ENCODE measurements at regions not wholly inside any gene's neighbourhood (a gene's known extent, or its start where the extent isn't known, plus 50 kb on each side); places are given as distances from the start of the nearest gene placed in this dataset.
A peak's percentile ranks its signal among the peaks of the same experiment; 100 is the strongest.

DNA sequence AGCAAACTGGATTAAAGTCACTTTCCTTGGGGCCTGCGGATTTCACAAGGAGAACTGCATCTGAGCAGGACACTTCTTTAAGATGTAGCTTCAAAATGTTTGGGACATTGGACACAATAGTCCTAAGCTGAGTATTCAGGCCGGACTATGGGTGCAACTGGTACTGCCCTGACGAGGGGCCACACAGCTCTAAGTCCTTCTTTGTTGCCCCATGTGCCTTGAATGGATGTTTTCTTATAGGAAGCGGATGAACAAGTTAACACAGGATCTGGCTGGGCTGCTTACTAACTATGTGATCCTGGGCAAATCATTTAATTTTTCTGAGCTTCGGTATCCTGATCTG is 147.8 kb upstream of the KLF14 start:
- Histone ChIP-seq H4K20me1 (peaks cover 46 to 100% (median 96%) of the 10 kb centered on the region in 11 experiments), H3K9ac (peak overlapping the region in 1 of 11 experiments; percentile 7; a peak in 1 of 22 replicates), H3K36me3 (peaks cover 81 to 100% (median 100%) of the 10 kb centered on the region in 11 experiments), H3K27ac (no peak overlapping the region), H3K4me3 (no peak overlapping the region), H3K4me2 (peak overlapping the region in 1 of 11 experiments; percentile 10; a peak in 2 of 22 replicates), H3K27me3 (no peaks in the 10 kb centered on the region), H3K4me1 (peaks cover 5 to 24% (median 17%) of the 10 kb centered on the region in 10 experiments; a peak in 9 of 20 replicates), H3K9me3 (replicated peaks in 1 of 11) (no peaks in the 10 kb centered on the region)
- TF ChIP-seq Cebpa-rat (IDR thresholded peaks at IDR 0.05): no peak

- H3K27ac ChIP-seq: no peak overlapping the region
- peak overlapping the region in 1 of 11 experiments; percentile 10; a peak in 1 of 22 replicates for H3K4me2 ChIP-seq
- no peak overlapping the region for H3K9ac ChIP-seq
- peaks cover 80 to 100% (median 100%) of the 10 kb centered on the region in 11 experiments for H3K36me3 ChIP-seq
- no peaks in the 10 kb centered on the region for H3K9me3 ChIP-seq (replicated peaks in 1 of 11)
- H3K4me1 ChIP-seq: peaks cover 8 to 28% (median 21%) of the 10 kb centered on the region in 10 experiments; a peak in 19 of 20 replicates
- no peak overlapping the region for H3K4me3 ChIP-seq
- no peaks in the 10 kb centered on the region for H3K27me3 ChIP-seq
- peaks cover 52 to 100% (median 96%) of the 10 kb centered on the region in 11 experiments for H4K20me1 ChIP-seq
- TF ChIP-seq Cebpa-rat (IDR thresholded peaks at IDR 0.05): no peak
These were observed 148.4 kb upstream of the KLF14 start for GRCh38 chr7:130882396-130882795.

- Histone ChIP-seq H3K9me3 (replicated peaks in 1 of 11) (no peaks in the 10 kb centered on the region), H3K27ac (peak overlapping the region in 1 of 11 experiments; percentile 18; a peak in 1 of 22 replicates), H3K4me3 (no peak overlapping the region), H3K36me3 (peaks cover 84 to 100% (median 100%) of the 10 kb centered on the region in 11 experiments), H3K4me2 (no peak overlapping the region), H4K20me1 (peaks cover 68 to 100% (median 98%) of the 10 kb centered on the region in 11 experiments), H3K4me1 (peaks cover 18 to 44% (median 31%) of the 10 kb centered on the region in 10 experiments), H3K9ac (no peak overlapping the region), H3K27me3 (no peaks in the 10 kb centered on the region)
- no peak for TF ChIP-seq Cebpa-rat (IDR thresholded peaks at IDR 0.05)
These were observed 149.9 kb upstream of the KLF14 start for GRCh38 chr7:130883928-130884327.

- peaks cover 18 to 44% (median 31%) of the 10 kb centered on the region in 10 experiments for H3K4me1 ChIP-seq
- H3K36me3 ChIP-seq: peaks cover 87 to 100% (median 100%) of the 10 kb centered on the region in 11 experiments
- no peaks in the 10 kb centered on the region for H3K9me3 ChIP-seq (replicated peaks in 1 of 11)
- H3K27me3 ChIP-seq: no peaks in the 10 kb centered on the region
- no peak overlapping the region for H3K4me3 ChIP-seq
- no peak overlapping the region for H3K9ac ChIP-seq
- no peak overlapping the region for H3K4me2 ChIP-seq
- H3K27ac ChIP-seq: peak overlapping the region in 2 of 11 experiments; percentile 13 to 18; a peak in 2 of 22 replicates
- TF ChIP-seq Cebpa-rat (IDR thresholded peaks at IDR 0.05): no peak
- H4K20me1 ChIP-seq: peaks cover 73 to 100% (median 98%) of the 10 kb centered on the region in 11 experiments
These were observed 150.7 kb upstream of the KLF14 start for GRCh38 chr7:130884437-130885417.

GRCh38 chr7:130886438-130887135 is 152.6 kb upstream of the KLF14 start:
- H4K20me1 ChIP-seq: peaks cover 74 to 100% (median 100%) of the 10 kb centered on the region in 11 experiments
- TF ChIP-seq Cebpa-rat (IDR thresholded peaks at IDR 0.05): no peak
- H3K4me2 ChIP-seq: no peak overlapping the region
- H3K9ac ChIP-seq: no peak overlapping the region
- H3K27ac ChIP-seq: peak overlapping the region in 1 of 11 experiments; percentile 23; a peak in 1 of 22 replicates
- H3K4me3 ChIP-seq: no peak overlapping the region
- H3K36me3 ChIP-seq: peaks cover 91 to 100% (median 100%) of the 10 kb centered on the region in 11 experiments
- H3K9me3 ChIP-seq (replicated peaks in 1 of 11): no peaks in the 10 kb centered on the region
- no peaks in the 10 kb centered on the region for H3K27me3 ChIP-seq
- peaks cover 15 to 38% (median 21%) of the 10 kb centered on the region in 10 experiments for H3K4me1 ChIP-seq

DNA sequence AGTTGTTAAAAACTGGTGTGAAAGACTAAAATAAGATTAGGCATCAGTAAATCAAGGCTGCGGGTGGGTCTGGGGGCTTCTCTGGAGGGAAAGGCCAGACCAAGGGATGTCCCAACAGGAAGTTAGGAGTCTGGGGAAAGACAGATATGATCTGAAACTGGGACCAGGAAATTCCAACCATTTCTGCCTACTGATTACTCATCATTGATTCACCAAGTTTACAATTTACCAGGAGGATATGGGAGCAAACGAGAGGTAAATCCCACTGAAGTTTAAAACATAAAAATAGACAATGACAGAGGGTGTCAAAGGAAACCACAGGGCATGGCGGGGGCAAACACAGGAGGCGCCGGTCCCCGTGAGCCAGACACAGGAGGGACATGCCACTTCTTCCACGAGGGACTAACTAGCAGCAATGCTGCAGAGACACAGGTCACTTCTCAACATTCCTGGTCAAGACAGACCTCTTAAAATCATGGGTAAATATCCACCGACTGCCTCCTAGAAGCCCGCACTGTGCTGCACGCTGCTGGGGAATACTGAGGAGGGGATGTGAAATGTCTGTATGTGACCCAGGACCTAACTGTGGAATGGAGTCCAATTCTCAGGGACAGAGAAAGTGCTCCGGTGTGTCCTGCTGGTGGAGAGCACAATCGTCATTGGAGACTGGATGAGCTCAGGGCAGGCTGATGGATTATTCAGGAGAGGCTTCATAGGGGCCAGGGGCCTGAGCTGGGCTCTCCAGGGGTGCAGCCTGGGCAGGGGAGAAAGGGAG is 153.4 kb upstream of the KLF14 start:
- Histone ChIP-seq H4K20me1 (peaks cover 75 to 96% (median 94%) of the 10 kb centered on the region in 11 experiments), H3K9ac (peak overlapping the region in 2 of 11 experiments; percentile 5 to 9; a peak in 1 of 22 replicates), H3K9me3 (replicated peaks in 1 of 11) (no peaks in the 10 kb centered on the region), H3K27ac (peak overlapping the region in 3 of 11 experiments; percentile 6 to 36 (median 23); a peak in 2 of 22 replicates), H3K36me3 (peaks cover 84 to 96% (median 95%) of the 10 kb centered on the region in 11 experiments), H3K4me3 (no peak overlapping the region), H3K4me1 (peaks cover 12 to 30% (median 18%) of the 10 kb centered on the region in 10 experiments), H3K27me3 (no peaks in the 10 kb centered on the region), H3K4me2 (peak overlapping the region in 10 of 11 experiments; percentile 7 to 42 (median 30); a peak in 15 of 22 replicates)
- no peak for TF ChIP-seq Cebpa-rat (IDR thresholded peaks at IDR 0.05)

GRCh38 chr7:130887957-130888371 is 154.0 kb upstream of the KLF14 start:
- Histone ChIP-seq H3K9ac (peak overlapping the region in 2 of 11 experiments; percentile 5 to 9; a peak in 1 of 22 replicates), H4K20me1 (peaks cover 81 to 96% (median 94%) of the 10 kb centered on the region in 11 experiments), H3K4me1 (peaks cover 11 to 24% (median 20%) of the 10 kb centered on the region in 10 experiments), H3K27me3 (no peaks in the 10 kb centered on the region), H3K27ac (peak overlapping the region in 3 of 11 experiments; percentile 6 to 36 (median 23); a peak in 1 of 22 replicates), H3K4me2 (peak overlapping the region in 10 of 11 experiments; percentile 7 to 42 (median 30); a peak in 15 of 22 replicates), H3K36me3 (peaks cover 82 to 96% (median 94%) of the 10 kb centered on the region in 11 experiments), H3K4me3 (no peak overlapping the region), H3K9me3 (replicated peaks in 1 of 11) (no peaks in the 10 kb centered on the region)
- no peak for TF ChIP-seq Cebpa-rat (IDR thresholded peaks at IDR 0.05)

- peaks cover 77 to 96% (median 90%) of the 10 kb centered on the region in 11 experiments for H3K36me3 ChIP-seq
- H3K27me3 ChIP-seq: no peaks in the 10 kb centered on the region
- no peak overlapping the region for H3K9ac ChIP-seq
- H3K4me3 ChIP-seq: no peak overlapping the region
- H4K20me1 ChIP-seq: peaks cover 86 to 96% (median 95%) of the 10 kb centered on the region in 11 experiments
- H3K4me2 ChIP-seq: 0 out of 22 replicates have a peak overlapping the region, but pooled peaks of 3 of the 11 experiments have one; percentile 7 to 16 (median 10)
- no peak overlapping the region for H3K27ac ChIP-seq
- peaks cover 13 to 27% (median 21%) of the 10 kb centered on the region in 10 experiments for H3K4me1 ChIP-seq
- TF ChIP-seq Cebpa-rat (IDR thresholded peaks at IDR 0.05): no peak
- no peaks in the 10 kb centered on the region for H3K9me3 ChIP-seq (replicated peaks in 1 of 11)
These were observed 154.5 kb upstream of the KLF14 start for GRCh38 chr7:130888468-130888867.

Measured in BLaER1 treated with 17β-estradiol and CSF1 and Interleukin-3, amounts not matched to agents 10 nM and 100 nM (cell line).